ENCODE measurements at regions not wholly inside any gene's neighbourhood (a gene's known extent, or its start where the extent isn't known, plus 50 kb on each side); places are given as distances from the start of the nearest gene placed in this dataset.
"Not testable (repeated sequence)": the region's sequence is repeated elsewhere in the genome, so short reads cannot be mapped to it uniquely, and the experiment has no call there.

DNA sequence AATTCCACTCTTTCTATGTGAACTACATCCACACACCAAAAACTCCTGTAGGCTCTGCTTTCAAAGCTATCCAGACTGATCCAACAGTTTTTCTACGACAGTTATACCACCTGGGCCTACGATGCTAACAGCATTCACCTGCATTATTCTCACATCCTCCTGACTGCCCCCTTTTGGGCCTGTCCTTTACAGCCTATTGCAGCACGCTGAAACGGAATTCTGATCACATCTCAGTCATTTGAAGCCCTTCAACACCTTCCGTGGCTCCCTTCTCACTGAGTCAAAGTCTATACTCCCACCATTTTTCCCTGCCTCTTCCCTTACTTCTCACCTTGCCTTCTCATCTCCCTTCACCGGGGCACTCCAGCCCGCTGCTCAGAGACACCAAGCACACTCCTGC lies 791.3 kb upstream of the KIRREL3 start:
- no peak for DNase-seq (ENCODE audit: low read depth in 3 of 3, low spot score in 1 of 3)

DNA sequence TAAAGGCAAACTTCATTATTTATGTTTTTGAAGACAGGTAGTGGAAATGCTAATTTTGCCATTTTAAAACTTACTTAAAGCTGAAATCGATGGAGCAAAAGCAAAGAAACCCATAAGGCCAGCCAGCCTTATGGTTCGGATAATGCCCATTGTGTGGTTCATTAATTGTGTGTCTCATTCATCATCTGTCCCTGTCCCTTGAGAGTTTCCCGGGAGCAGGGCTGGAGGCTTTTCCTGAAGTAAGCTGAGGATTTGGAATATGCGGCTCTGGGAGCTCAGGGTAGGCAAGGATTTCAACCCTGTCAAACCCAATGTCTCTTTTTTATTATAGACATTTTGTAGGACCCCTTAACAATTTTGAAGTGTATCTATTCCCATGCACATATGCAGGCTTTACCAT lies 790.0 kb upstream of the KIRREL3 start:
- DNase-seq (ENCODE audit: low read depth in 3 of 3, low spot score in 1 of 3), result no peak

DNA sequence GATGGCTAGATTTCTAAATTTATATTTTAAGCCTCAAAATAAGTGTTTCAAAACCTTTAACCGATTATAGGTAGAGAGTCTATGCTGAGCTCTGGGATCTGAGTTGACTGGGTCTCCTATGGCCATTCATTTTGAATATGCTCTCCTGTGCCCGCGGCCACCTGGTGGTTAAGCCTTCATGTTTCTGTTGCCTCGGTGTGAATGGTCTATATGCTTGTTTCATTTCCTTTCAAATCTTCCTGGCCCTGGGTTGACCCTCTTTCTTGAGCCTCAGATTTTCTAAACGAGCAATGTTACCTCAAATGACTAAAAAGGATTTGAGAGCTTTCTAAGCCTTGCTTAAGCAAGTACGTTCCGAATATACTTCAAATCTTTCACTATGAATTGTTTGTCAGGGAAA lies 789.4 kb upstream of the KIRREL3 start:
- DNase-seq (ENCODE audit: low read depth in 3 of 3, low spot score in 1 of 3), result no peak

DNA sequence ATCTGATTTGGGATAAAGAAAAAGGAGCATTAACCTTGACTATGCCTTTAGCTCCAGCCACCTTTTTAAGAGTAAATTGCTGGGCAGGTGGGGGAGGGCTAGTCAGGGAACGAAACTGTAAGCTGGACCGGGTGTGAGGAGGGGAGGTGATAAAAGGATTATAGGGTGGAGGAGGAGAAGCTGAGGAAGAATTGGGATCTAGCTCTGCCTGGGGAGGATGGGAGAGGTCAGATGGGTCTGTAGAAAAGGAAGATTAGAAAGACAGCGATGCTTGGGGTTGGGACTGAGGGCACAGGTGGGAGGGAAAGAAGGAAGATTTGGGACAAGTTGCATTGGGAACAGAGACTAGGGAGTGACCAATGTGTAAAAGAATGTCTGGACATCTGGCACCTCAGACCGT lies 772.4 kb upstream of the KIRREL3 start:
- not testable (repeated sequence) for DNase-seq (ENCODE audit: low read depth in 3 of 3, low spot score in 1 of 3)

DNA sequence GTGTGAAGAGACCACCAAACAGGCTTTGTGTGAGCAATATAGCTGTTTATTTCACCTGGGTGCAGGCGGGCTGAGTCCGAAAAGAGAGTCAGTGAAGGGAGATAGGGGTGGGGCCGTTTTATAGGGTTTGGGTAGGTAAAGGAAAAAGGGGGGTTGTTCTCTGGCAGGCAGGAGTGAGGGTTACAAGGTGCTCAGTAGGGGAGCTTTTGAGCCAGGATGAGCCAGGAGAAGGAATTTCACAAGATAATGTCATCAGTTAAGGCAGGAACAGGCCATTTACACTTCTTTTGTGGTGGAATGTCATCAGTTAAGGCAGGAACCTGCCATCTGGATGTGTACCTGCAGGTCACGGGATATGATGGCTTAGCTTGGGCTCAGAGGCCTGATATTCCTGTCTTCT lies 768.4 kb upstream of the KIRREL3 start:
- DNase-seq (ENCODE audit: low read depth in 3 of 3, low spot score in 1 of 3), result not testable (repeated sequence)

DNA sequence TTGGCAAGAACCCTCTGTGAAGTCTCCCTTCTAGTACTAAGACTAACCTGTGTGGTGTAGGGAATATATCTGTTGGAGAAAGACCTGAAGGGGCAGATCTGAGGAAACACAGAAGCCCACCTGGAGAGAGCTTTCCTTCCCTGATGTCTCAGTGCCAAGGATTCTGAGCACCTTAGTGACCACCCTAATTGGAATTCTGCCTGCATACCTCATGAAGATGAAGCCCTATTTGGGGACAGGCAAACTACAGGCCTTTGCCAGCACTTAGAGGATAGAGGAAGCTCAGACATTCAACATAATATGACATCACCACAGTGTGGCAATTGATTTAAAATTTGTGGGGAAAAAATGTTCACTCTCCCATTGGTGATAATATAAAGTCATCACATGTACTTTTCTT lies 766.2 kb upstream of the KIRREL3 start:
- DNase-seq (ENCODE audit: low read depth in 3 of 3, low spot score in 1 of 3), result no peak

DNA sequence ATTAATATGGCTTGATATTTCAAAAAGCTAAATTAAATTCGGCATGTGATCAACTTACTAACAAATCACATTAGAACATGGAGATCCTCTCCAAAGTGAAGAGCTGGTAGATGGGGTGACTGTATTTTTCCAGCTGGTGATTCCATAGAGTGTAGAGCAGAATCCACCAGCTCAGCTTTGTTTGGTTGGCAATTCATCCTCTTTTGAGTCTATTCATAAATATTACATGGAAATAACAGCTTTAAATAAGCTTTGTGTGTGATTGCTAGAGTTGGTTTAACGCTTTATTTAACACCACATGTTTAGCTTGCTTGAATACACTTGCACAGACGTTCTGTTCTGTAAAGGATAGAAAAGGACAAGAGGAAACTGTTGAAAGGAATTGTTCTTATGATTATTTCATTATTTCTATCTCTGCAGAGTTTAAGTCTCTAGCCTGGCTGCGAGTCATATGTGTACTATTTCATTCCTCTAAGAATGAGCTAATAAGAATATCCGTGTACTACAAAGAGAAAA lies 738.3 kb upstream of the KIRREL3 start:
- no peak for DNase-seq (ENCODE audit: low read depth in 3 of 3, low spot score in 1 of 3)

DNA sequence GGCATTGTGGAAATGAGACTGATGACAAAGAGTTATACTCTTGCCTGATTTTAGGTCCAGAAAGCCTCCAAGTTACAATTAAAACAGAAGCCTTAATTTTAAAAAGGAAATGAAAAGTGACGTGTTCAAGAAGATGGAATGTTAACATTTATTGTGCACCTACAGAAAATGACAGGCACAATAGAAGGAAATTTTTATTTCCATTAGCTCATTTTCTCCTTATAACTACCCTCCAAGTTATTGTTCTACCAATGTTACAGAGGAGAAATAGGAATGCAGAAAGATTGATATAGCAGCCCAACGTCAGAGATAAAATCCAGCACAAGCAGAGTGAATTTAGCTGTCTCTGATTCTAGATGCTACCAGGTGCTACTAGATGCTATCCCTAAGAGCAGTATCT lies 736.9 kb upstream of the KIRREL3 start:
- DNase-seq (ENCODE audit: low read depth in 3 of 3, low spot score in 1 of 3), result no peak

DNA sequence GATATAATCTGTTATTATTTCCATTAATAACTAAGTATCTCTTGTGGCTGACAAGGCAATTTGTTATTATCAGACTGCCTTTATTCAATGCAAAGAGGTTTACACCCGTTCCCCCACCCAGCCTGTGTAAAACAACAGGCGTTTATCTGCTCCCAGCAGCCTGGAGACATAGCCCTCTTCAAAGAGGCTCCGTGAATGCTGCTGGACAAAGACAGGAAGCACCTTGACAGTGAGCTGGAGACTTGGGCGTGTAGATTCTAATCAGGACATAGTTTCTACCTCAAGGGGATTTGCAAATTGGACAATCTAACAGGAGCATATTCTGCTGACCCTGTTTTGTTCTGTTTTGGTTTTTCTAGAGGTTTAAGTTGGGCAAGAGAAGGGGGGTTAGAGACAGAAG lies 733.0 kb upstream of the KIRREL3 start:
- DNase-seq (ENCODE audit: low read depth in 3 of 3, low spot score in 1 of 3), result no peak

DNA sequence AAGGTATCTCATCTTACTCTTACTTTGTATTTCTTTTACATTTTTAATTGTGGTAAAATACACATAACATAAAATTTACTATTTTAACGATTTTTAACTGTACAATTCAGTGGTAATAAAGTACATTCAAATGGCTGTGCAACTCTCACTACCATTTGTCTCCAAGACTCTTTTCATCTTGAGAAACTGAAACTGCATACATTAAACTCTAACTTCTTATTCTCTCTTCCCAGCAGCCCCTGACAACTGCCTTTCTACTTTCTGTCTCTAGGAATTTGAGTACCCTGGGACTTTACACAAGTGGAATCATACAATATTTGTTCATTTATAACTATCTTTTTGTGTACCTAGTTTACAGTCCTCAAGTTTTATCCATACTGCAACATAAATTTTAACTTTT lies 725.8 kb upstream of the KIRREL3 start:
- DNase-seq (ENCODE audit: low read depth in 3 of 3, low spot score in 1 of 3), result no peak

DNA sequence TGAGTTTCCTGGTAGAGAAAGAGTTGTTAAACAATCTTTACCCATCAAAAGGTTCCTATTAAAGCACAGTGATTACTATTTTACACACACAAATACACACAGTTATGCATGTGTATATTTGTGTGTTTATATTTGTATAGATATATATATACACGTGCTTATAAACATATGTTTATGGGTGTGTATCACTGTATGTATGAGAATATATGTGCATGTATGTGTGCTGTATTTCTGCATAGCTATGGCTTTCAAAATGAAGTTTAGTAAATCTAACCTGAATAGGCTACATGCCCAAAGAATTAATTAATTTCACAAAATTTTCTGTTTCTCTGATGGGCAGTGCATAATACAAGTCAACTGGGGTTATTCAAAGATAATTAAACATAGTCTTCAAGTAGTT lies 723.1 kb upstream of the KIRREL3 start:
- no peak for DNase-seq (ENCODE audit: low read depth in 3 of 3, low spot score in 1 of 3)

DNA sequence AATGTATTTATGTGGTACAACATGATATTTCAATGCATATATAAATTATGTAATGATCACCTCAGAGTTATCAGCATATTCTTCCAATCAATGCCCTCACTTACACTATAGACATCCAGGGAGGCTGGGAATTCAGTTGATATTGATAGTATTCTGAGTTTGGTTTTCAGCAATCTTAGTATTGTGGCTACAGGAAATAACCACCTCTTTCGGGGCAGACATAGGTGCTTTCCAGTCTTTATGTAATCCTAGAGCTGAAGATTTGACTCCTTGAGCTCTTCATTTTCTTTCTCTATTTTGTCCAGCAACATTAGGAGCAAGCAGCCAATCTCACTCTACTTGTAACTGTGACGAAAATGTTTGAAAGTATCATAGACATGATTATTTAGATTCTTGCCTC lies 712.7 kb upstream of the KIRREL3 start:
- DNase-seq (ENCODE audit: low read depth in 3 of 3, low spot score in 1 of 3), result no peak

DNA sequence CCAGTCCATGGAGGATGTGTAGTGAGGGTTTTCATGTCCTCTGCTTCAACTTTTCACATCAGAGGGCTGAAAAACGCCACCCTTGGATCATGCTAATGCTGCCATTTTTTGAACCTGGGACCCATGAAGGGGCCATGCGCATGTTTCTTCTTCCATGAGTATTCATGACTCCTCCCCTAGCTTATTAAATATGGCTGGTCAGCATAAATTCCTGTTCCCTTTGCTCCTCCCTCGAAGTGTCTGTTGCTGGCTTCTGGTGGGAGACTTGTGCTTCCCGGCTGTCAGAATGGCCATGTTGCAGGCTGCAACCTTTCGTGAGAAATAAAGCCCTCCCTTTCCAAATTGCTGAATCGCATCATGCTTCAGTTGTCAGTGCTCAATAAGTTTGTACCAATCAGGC lies 711.2 kb upstream of the KIRREL3 start:
- no peak for DNase-seq (ENCODE audit: low read depth in 3 of 3, low spot score in 1 of 3)

DNA sequence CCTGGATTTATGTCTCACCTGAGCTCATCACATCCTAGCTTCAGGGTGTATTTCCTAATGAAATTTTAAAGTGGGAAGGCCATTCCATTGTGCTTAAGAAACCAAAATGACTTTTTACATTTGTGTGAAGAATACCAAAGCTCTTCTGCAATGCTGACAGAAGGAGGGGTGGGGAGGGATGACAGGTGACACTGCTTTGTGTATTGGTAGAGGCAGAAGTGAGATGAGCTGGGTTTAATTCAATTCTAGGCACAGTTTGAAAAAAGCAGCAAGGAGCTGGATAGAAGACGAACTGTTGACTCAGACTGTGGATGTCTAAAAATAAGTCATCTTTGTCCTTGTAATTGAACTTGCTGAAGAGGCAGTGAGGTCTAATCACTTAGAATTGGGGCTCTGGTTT lies 710.3 kb upstream of the KIRREL3 start:
- DNase-seq (ENCODE audit: low read depth in 3 of 3, low spot score in 1 of 3), result no peak

DNA sequence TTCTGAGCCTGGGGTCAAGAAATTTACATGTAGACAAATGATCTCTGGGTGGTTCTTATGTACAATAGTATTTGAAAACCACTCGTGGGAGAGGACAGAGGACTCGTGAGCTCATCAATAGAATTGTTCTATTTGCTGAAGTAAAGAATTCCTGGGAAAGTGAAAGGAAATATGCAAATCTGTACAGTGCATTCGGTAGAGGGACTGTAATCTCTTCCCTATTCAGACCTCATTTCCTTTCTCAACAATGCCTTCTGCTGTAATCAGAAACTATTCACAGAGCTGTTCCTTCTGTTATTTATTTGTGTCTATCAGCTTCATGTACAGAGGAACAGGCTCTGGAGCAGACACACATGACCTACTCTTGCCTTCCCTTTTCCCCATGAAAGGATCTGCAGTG lies 709.4 kb upstream of the KIRREL3 start:
- DNase-seq (ENCODE audit: low read depth in 3 of 3, low spot score in 1 of 3), result no peak

DNA sequence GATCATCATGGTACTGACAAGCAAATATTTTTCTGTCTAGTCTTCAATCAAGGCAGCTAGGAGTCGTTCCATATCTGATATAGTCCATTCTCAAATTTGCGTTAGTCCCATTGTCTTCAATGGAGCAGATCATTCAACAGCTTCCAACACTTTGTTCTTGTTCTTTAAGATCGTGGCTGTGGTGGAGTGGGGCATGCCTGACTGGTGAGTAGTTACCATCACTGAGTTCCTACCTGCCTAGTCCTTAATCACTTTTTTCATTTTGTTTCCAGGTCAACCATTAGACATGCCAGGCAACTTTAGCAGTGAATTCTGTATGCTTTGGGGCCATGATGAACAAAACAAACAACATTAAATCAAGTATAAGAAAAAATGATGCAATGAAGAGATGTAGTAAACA lies 693.1 kb upstream of the KIRREL3 start:
- DNase-seq (ENCODE audit: low read depth in 3 of 3, low spot score in 1 of 3), result no peak

DNA sequence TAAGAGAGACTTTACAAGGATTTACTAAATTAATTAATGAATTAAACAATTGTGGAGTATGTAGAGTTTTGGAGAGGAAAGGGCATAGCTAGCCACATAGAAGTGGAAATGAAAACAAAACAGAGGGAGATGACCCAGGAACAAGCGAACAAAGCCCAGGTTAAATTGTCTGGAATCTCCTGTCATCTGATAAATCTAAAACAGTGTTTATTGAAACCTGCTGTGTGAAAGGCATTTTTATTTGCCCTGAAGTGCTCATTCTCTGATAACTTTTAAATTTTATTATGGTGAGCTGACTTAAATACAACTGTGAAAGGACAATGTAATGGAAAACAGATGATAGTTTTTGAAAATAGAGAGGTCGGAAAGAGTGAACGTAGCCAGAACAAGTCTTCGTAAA lies 682.8 kb upstream of the KIRREL3 start:
- no peak for DNase-seq (ENCODE audit: low read depth in 3 of 3, low spot score in 1 of 3)

DNA sequence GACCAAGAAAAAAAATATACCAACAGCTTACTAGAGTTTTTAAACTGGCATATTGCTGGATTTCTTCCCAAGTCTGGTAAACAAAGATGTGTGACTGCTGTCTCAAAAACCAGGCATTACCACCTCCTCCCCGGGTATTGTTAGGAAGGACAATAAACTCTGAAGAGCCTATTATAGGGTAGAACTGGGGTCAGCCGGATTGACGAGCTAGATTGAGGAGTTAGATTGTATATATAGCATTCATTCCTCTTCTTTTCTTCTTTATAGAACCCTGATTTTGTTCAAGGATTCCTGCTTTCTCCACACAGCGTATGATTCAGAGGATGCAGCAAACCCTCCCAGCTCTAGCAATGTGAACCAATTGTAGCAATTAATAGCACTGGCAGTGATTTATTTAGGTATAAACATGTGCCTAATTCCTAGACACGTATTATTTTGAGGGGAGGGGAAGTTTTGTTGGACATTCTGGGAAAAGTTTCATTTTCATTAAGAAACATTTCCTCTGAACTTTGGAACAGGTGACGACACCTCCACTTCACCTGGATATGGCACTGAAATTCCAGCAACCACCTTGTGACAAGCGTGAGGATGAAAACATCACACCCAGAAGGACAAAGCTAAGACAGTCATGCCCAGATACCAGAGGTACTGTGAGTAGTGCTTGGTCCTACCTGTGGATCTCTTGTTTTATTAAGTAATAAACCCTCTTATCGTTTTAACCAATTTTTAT lies 679.4 kb upstream of the KIRREL3 start:
- no peak for DNase-seq (ENCODE audit: low read depth in 3 of 3, low spot score in 1 of 3)

DNA sequence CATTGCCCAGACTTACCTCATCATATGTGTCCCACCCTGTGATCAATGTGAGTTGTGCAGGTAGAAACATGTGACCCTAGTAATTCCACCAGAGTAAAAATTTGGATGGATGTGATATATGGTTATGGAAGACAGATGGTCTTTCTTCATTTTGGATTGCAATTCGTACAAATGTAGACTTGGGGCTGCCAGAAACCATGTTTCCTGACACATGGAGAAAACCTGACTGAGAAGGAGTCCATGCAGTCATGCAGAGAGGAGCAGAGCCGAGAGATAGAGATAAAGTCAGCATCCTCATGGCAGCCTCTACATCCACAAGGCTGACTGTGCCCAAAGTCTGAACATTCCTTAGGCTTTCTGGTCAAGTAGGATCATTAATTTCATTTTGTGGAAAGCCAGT lies 678.1 kb upstream of the KIRREL3 start:
- DNase-seq (ENCODE audit: low read depth in 3 of 3, low spot score in 1 of 3), result no peak

DNA sequence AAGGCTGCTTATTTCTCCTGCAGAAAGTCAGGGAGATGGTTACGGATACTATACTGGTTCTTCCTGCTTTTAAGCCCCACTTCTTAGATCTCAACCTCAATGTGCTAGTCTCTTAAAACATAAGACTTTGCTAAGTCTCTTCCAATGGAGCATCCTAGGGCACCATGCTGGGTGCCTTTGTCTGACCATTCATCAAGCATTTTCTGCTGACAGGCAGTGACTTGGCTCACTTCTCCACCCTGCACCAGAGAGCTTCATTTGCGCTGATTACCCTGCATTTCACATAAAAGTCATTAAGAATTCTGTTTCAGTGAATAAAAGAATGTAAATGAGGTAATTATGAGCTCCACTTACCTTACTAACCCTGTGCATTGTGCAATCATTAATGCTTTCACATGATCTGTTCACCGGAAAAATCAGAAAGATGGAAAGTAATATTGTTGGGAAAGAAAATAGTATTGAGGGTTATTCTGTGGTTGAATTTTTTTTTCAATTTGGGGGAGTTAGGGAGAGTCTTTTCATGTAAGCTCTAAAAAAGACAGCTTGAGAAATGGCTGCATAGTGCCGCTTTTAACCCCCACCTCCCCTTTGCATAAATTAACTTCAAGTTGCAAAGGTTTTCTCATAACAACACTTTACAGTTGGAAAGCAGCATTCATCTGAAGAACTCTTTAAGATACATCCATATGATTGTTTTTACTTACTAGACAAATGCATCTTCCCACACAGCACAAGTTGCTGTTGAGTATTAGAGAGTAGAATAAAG lies 677.3 kb upstream of the KIRREL3 start:
- no peak for DNase-seq (ENCODE audit: low read depth in 3 of 3, low spot score in 1 of 3)

DNA sequence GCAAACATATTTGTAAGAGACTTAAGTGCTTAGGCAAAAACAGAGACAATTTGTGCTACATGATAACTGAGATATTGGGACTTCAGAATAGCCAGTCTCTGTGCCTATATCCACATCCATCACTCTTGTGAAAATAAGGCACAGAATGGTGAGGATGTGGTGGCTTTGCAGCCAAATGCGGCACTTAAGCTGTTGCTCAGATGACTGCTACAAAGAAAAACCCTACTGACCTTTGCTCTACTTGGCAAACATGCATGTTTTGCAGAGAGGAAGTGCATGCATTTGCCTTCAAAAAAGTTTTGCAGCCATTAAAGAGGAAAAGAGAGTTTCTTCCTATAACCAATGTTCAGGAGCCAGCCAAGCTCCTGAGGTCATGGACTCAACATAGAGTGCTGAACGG lies 675.0 kb upstream of the KIRREL3 start:
- DNase-seq (ENCODE audit: low read depth in 3 of 3, low spot score in 1 of 3), result no peak

DNA sequence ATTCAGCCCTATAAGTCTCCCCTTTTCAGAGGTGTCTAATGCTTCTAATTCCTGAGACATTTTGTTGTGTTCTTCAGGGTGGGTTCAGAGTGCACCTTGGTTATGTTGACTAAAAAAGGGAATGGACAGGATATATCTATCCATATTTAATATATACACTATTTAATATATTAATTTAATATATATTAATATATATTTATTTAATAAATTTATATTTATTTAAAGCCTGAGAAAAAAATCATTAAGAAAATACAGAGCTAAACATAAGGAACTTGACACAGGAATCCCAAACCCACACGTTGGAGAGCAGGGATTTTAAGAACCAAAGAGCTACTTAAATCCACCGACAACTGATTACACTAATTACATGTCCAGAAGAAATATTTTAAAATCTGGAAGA lies 674.2 kb upstream of the KIRREL3 start:
- DNase-seq (ENCODE audit: low read depth in 3 of 3, low spot score in 1 of 3), result no peak

Measured in stimulated activated CD4-positive, alpha-beta T cell treated with anti-CD3 and anti-CD28 coated beads, TNF-alpha, amount 100 ng/mL, for 1 hour (primary cell).